GM19452 (cell line): ENCODE measurements at regions not wholly inside any gene's neighbourhood (a gene's known extent, or its start where the extent isn't known, plus 50 kb on each side); places are given as distances from the start of the nearest gene placed in this dataset.
"Not testable (repeated sequence)": the region's sequence is repeated elsewhere in the genome, so short reads cannot be mapped to it uniquely, and the experiment has no call there.

ENCODE experiments used
- ATAC-seq: cut with Tn5 transposase; IDR thresholded peaks from one replicate; pipeline ENCODE4 v1.9.1; 2021; ENCODE audit not compliant: unreplicated experiment

GRCh38 chr13:108082481-108082880 is 132.9 kb downstream of the LIG4 start:
- ATAC-seq: no peak

GRCh38 chr13:108077284-108077683 is 138.1 kb downstream of the LIG4 start:
- no peak for ATAC-seq

GRCh38 chr13:108074429-108074828 is 140.9 kb downstream of the LIG4 start:
- not testable (repeated sequence) for ATAC-seq

- no peak for ATAC-seq
These were observed 144.4 kb downstream of the LIG4 start for GRCh38 chr13:108070925-108071324.

- ATAC-seq: no peak
These were observed 144.8 kb downstream of the LIG4 start for GRCh38 chr13:108070491-108070890.

- ATAC-seq: no peak
These were observed 145.7 kb downstream of the LIG4 start for GRCh38 chr13:108069521-108070210.

- ATAC-seq: not testable (repeated sequence)
These were observed 151.0 kb downstream of the LIG4 start for GRCh38 chr13:108064372-108064771.

GRCh38 chr13:108060111-108060510 is 155.2 kb downstream of the LIG4 start:
- no peak for ATAC-seq

- ATAC-seq: no peak
These were observed 159.1 kb downstream of the LIG4 start for GRCh38 chr13:108056278-108056677.

GRCh38 chr13:108049211-108049610 is 166.1 kb downstream of the LIG4 start:
- no peak for ATAC-seq

- ATAC-seq: no peak
These were observed 170.4 kb downstream of the LIG4 start for GRCh38 chr13:108044954-108045353.

GRCh38 chr13:108042866-108043265 is 172.5 kb downstream of the LIG4 start:
- ATAC-seq: not testable (repeated sequence)

GRCh38 chr13:108037348-108037747 is 178.0 kb downstream of the LIG4 start:
- no peak for ATAC-seq

- ATAC-seq: no peak
These were observed 178.9 kb downstream of the LIG4 start for GRCh38 chr13:108036411-108036932.

- no peak for ATAC-seq
These were observed 180.4 kb downstream of the LIG4 start for GRCh38 chr13:108034909-108035410.

GRCh38 chr13:108033800-108034707 is 181.3 kb downstream of the LIG4 start:
- ATAC-seq: no peak

- no peak for ATAC-seq
These were observed 183.5 kb downstream of the LIG4 start for GRCh38 chr13:108031865-108032264.

- ATAC-seq: no peak
These were observed 184.6 kb downstream of the LIG4 start for GRCh38 chr13:108030769-108031168.

GRCh38 chr13:108026680-108027410 is 188.5 kb downstream of the LIG4 start:
- no peak for ATAC-seq

GRCh38 chr13:108020027-108020426 is 195.3 kb downstream of the LIG4 start:
- no peak for ATAC-seq

- no peak for ATAC-seq
These were observed 196.9 kb downstream of the LIG4 start for GRCh38 chr13:108018371-108018870.
